Epithelial cell of esophagus (primary cell): ENCODE measurements at regions not wholly inside any gene's neighbourhood (a gene's known extent, or its start where the extent isn't known, plus 50 kb on each side); places are given as distances from the start of the nearest gene placed in this dataset.
"Not testable (repeated sequence)": the region's sequence is repeated elsewhere in the genome, so short reads cannot be mapped to it uniquely, and the experiment has no call there.

Experiments used
- DNase-seq: peaks from one replicate; pipeline ENCODE4 v3.0.0; 2010; ENCODE audit warnings: low read depth
- H3K4me3 ChIP-seq: 2 replicates; pipeline ENCODE4 v1.5.1; 2011; ENCODE audit warnings: mild to moderate bottlenecking, low read length, control low read depth
- CTCF ChIP-seq: IDR thresholded peaks from 2 replicates; pipeline ENCODE4 v1.5.1; 2011; ENCODE audit warnings: low read depth, mild to moderate bottlenecking, low read length, control low read depth, inconsistent platforms; ENCODE audit not compliant: insufficient read depth; ENCODE audit errors: missing control alignments

- DNase-seq, result no peak
- H3K4me3 ChIP-seq, result no peak overlapping the region
- no peak for TF ChIP-seq CTCF
These were observed 90.6 kb upstream of the LHX1 start for GRCh38 chr17:36846410-36847292.

GRCh38 chr17:36848008-36848902, 89.0 kb upstream of the LHX1 start:
- DNase-seq, result peak; percentile 79
- H3K4me3 ChIP-seq, result no peak overlapping the region
- TF ChIP-seq CTCF, result no peak

- DNase-seq, H3K4me3 ChIP-seq: not testable (repeated sequence)
These were observed 88.3 kb upstream of the LHX1 start for GRCh38 chr17:36849020-36849419.

GRCh38 chr17:36849871-36850348, 87.4 kb upstream of the LHX1 start:
- no peak for TF ChIP-seq CTCF
- peak; percentile 83 for DNase-seq
- no peak overlapping the region for H3K4me3 ChIP-seq

GRCh38 chr17:36850790-36851189, 86.5 kb upstream of the LHX1 start:
- no peak overlapping the region for H3K4me3 ChIP-seq
- no peak for TF ChIP-seq CTCF

GRCh38 chr17:36851250-36851649, 86.0 kb upstream of the LHX1 start:
- peak; percentile 81 for DNase-seq
- no peak overlapping the region for H3K4me3 ChIP-seq
- TF ChIP-seq CTCF, result no peak

More at GRCh38 chr17:36850790-36851189, 86.5 kb upstream of the LHX1 start:
- peak; percentile 80 for DNase-seq

- not testable (repeated sequence) for H3K4me3 ChIP-seq, DNase-seq
These were observed 84.8 kb upstream of the LHX1 start for GRCh38 chr17:36852478-36852877.
